Endothelial cell of umbilical vein (primary cell): ENCODE measurements at regions not wholly inside any gene's neighbourhood (a gene's known extent, or its start where the extent isn't known, plus 50 kb on each side); places are given as distances from the start of the nearest gene placed in this dataset.

Source experiments
- BruUV-seq: library from RNA; stranded (reverse); fragments of 400-500 nt; replicated peaks from 2 replicates; lab custom pipeline; 2021; lab: Mats Ljungman, UMichigan
- CTCF ChIA-PET: fragments of 300-600, 350-600 bp; sonication (Branson Sonifier 250); formaldehyde crosslinking; loops from one replicate; lab custom pipeline; 2021; ENCODE audit warnings: antibody characterized with exemption, inconsistent platforms; lab: Charles Lee
- POLR2A ChIA-PET: fragments of 300-600, 350-600 bp; sonication (Branson Sonifier 250); formaldehyde crosslinking; loops from one replicate; lab custom pipeline; 2021; ENCODE audit warnings: antibody characterized with exemption, inconsistent platforms; lab: Charles Lee
- DNase-seq: peaks from one replicate; pipeline ENCODE4 v3.0.0-alpha.2; 2011; ENCODE audit warnings: low read depth, low spot score
- FAIRE-seq: peaks from 2 replicates; lab custom pipeline; 2011; peaks lifted over from hg19 to GRCh38; lab: Jason Lieb, UNC
- H2AFZ ChIP-seq: 2 replicates; pipeline ENCODE4 v1.6.0; 2012; ENCODE audit warnings: low read depth, low read length, control low read depth, inconsistent platforms
- H3K27ac ChIP-seq: 2 replicates; pipeline ENCODE4 v1.5.1; 2011; ENCODE audit warnings: low read depth, mild to moderate bottlenecking, control low read depth, low read length, moderate library complexity; ENCODE audit not compliant: insufficient read depth
- H3K27me3 ChIP-seq, 2 experiments: 2 replicates each; pipeline versions ENCODE4 v1.6.0 to v1.6.1; 2011; ENCODE audit warnings: low read length in 2 of 2, mixed read lengths in 1 of 2; ENCODE audit not compliant: control insufficient read depth in 2 of 2, insufficient read depth in 2 of 2
- H3K36me3 ChIP-seq, 2 experiments: 2 replicates in 1 of 2; 3 replicates in 1 of 2; pipeline ENCODE4 v1.5.1; 2011; ENCODE audit warnings: low read length in 2 of 2, mild to moderate bottlenecking in 1 of 2, moderate library complexity in 1 of 2; ENCODE audit not compliant: control insufficient read depth in 2 of 2, insufficient read depth in 2 of 2; ENCODE audit errors: extremely low read depth in 1 of 2
- H3K4me1 ChIP-seq: 3 replicates; pipeline ENCODE4 v1.5.1; 2011; ENCODE audit warnings: mild to moderate bottlenecking, low read length; ENCODE audit not compliant: control insufficient read depth, insufficient read depth; ENCODE audit errors: extremely low read depth
- H3K4me2 ChIP-seq: 2 replicates; pipeline ENCODE4 v1.6.1; 2011; ENCODE audit warnings: low read length, control low read depth, mixed read lengths; ENCODE audit not compliant: insufficient read depth
- H3K4me3 ChIP-seq, 3 experiments: fragments of 200-600 bp in 1 of 3; sonication (generic), shearing (Covaris generic) in 1 of 3; replicated peaks in 1 of 3; 2 replicates each; pipeline ENCODE4 v1.5.1; 2011 to 2016; ENCODE audit warnings: control low read depth in 3 of 3, low read length in 3 of 3, mild to moderate bottlenecking in 2 of 3, inconsistent platforms in 1 of 3, low read depth in 1 of 3, moderate library complexity in 1 of 3; ENCODE audit not compliant: insufficient read depth in 1 of 3
- H3K79me2 ChIP-seq: 2 replicates; pipeline ENCODE4 v1.6.0; 2012; ENCODE audit warnings: low read length, inconsistent platforms; ENCODE audit not compliant: control insufficient read depth, insufficient read depth
- H3K9ac ChIP-seq: replicated peaks from 2 replicates; pipeline ENCODE3; 2011; ENCODE audit warnings: low read length, control low read depth; ENCODE audit not compliant: insufficient read depth; ENCODE audit errors: extremely low read depth
- H3K9me1 ChIP-seq: replicated peaks from 3 replicates; pipeline ENCODE4 v1.6.0; 2011; ENCODE audit warnings: mild to moderate bottlenecking, low read length; ENCODE audit not compliant: control insufficient read depth, insufficient read depth; ENCODE audit errors: extremely low read depth
- H3K9me3 ChIP-seq: replicated peaks from 2 replicates; pipeline ENCODE4 v1.5.1; 2012; ENCODE audit warnings: low read length, inconsistent platforms; ENCODE audit not compliant: control insufficient read depth, insufficient read depth
- H4K20me1 ChIP-seq: replicated peaks from 2 replicates; pipeline ENCODE3; 2011; ENCODE audit warnings: mild to moderate bottlenecking, low read length; ENCODE audit not compliant: control insufficient read depth, insufficient read depth; ENCODE audit errors: extremely low read depth
- FOS ChIP-seq: IDR thresholded peaks from 2 replicates; pipeline ENCODE4 v1.6.1; 2011; ENCODE audit warnings: mild to moderate bottlenecking, low read length, moderate library complexity, borderline replicate concordance; ENCODE audit not compliant: insufficient read depth
- GATA2 ChIP-seq: IDR thresholded peaks from 2 replicates; pipeline ENCODE4 v1.7.0; 2011; ENCODE audit warnings: low read depth, mild to moderate bottlenecking, moderate library complexity, mixed read lengths, low read length; ENCODE audit not compliant: insufficient read length, insufficient read depth
- JUN ChIP-seq: IDR thresholded peaks from 2 replicates; pipeline ENCODE4 v1.6.1; 2011; ENCODE audit warnings: borderline replicate concordance, low read depth; ENCODE audit not compliant: insufficient read length, insufficient read depth
- MYC ChIP-seq: IDR thresholded peaks from one replicate; pipeline ENCODE4 v1.6.1; 2011; ENCODE audit warnings: mild to moderate bottlenecking, low read depth, low read length
- POLR2A ChIP-seq: IDR thresholded peaks from 2 replicates; pipeline ENCODE4 v1.6.1; 2012; ENCODE audit warnings: low read depth, mild to moderate bottlenecking, control low read depth, low read length
- POLR2AphosphoS5 ChIP-seq: IDR thresholded peaks from 2 replicates; pipeline ENCODE4 v1.6.1; 2012; ENCODE audit warnings: low read depth, mild to moderate bottlenecking, control low read depth, low read length, moderate library complexity; ENCODE audit not compliant: insufficient read depth
- dilution Hi-C: fragments of 300-500 bp; cut with MboI; formaldehyde crosslinking; loops from one replicate; pipeline ENCODE4 v1.15.0; 2019; ENCODE audit warnings: low sequenced_read_pairs; ENCODE audit not compliant: extremely low pct_ligation_motif_present
- intact Hi-C: fragments of 100-400 bp; cut with micrococcal nuclease; formaldehyde crosslinking; loops from one replicate; pipeline ENCODE4 v1.10.0; 2022
- TF ChIP-seq, protein P1 (sequence below), 2 donors: IDR thresholded peaks; 1 replicate in 1 of 2; 2 replicates in 1 of 2; pipeline ENCODE4 v1.5.1; 2011; ENCODE audit warnings: low read length in 2 of 2, mild to moderate bottlenecking in 2 of 2, moderate library complexity in 2 of 2, control low read depth in 1 of 2, inconsistent platforms in 1 of 2, low read depth in 1 of 2; ENCODE audit not compliant: insufficient read depth in 1 of 2; ENCODE audit errors: extremely low read depth in 1 of 2

- H3K9me3 ChIP-seq = no peaks in the 10 kb centered on the region
- H3K4me1 ChIP-seq = peaks cover 34% of the 10 kb centered on the region
- dilution Hi-C loops (no loop called here), intact Hi-C loops (no loop called here)
- BruUV-seq = no TSS peak
- H3K79me2 ChIP-seq = no peaks in the 10 kb centered on the region
- H3K4me2 ChIP-seq = peak overlapping the region; percentile 60
- H4K20me1 ChIP-seq = no peaks in the 10 kb centered on the region
- no peaks in the 10 kb centered on the region for H3K36me3 ChIP-seq
- H3K4me3 ChIP-seq = no peak overlapping the region
- no peaks in the 10 kb centered on the region for H3K27me3 ChIP-seq
- CTCF ChIA-PET = interaction anchor here (0.9 to 2.1 kb wide), 3 partner anchors 16 to 266 kb away, joined by 3 to 8 read pairs (median 3); no protein-coding TSS in a partner anchor
- FAIRE-seq = no peak
- peak overlapping the region; percentile 91 for H2AFZ ChIP-seq
- TF ChIP-seq, protein P1, sequence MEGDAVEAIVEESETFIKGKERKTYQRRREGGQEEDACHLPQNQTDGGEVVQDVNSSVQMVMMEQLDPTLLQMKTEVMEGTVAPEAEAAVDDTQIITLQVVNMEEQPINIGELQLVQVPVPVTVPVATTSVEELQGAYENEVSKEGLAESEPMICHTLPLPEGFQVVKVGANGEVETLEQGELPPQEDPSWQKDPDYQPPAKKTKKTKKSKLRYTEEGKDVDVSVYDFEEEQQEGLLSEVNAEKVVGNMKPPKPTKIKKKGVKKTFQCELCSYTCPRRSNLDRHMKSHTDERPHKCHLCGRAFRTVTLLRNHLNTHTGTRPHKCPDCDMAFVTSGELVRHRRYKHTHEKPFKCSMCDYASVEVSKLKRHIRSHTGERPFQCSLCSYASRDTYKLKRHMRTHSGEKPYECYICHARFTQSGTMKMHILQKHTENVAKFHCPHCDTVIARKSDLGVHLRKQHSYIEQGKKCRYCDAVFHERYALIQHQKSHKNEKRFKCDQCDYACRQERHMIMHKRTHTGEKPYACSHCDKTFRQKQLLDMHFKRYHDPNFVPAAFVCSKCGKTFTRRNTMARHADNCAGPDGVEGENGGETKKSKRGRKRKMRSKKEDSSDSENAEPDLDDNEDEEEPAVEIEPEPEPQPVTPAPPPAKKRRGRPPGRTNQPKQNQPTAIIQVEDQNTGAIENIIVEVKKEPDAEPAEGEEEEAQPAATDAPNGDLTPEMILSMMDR (IDR thresholded peaks at IDR 0.05; ENCODE audit: extremely low read depth in 1 of 2, insufficient read depth in 1 of 2, low read depth in 1 of 2, low read length in 2 of 2) = no peak
- TF ChIP-seq POLR2A = no peak
- TF ChIP-seq POLR2AphosphoS5 = no peak
- TF ChIP-seq MYC = no peak
- peak; percentile 70 for TF ChIP-seq FOS
- TF ChIP-seq JUN = no peak
- peak; percentile 28 for TF ChIP-seq GATA2
- DNase-seq = peak; percentile 50
- H3K9me1 ChIP-seq = no peaks in the 10 kb centered on the region
- no peak overlapping the region for H3K9ac ChIP-seq
- H3K27ac ChIP-seq = peak overlapping the region; percentile 49
- POLR2A ChIA-PET = no interaction called here
These were observed 104.9 kb downstream of the CDC42EP3 start for GRCh38 chr2:37566517-37566981.
